ENCODE measurements at regions not wholly inside any gene's neighbourhood (a gene's known extent, or its start where the extent isn't known, plus 50 kb on each side); places are given as distances from the start of the nearest gene placed in this dataset.

GRCh38 chr12:78316136-78316535 lies 485.4 kb downstream of the NAV3 start:
- ATAC-seq (ENCODE audit: low read depth in 2 of 2) (no peak), DNase-seq (no peak)
- no peaks in the 10 kb centered on the region for H3K36me3 Mint-ChIP-seq
- no peak overlapping the region for H3K4me3 Mint-ChIP-seq
- H3K4me1 Mint-ChIP-seq, result no peaks in the 10 kb centered on the region
- H3K9me3 Mint-ChIP-seq, result peaks cover 0 to 8% (median 3%) of the 10 kb centered on the region in 7 donors
- H3K27me3 Mint-ChIP-seq, result no peaks in the 10 kb centered on the region
- H3K27ac Mint-ChIP-seq, result no peak overlapping the region

GRCh38 chr12:78316631-78317468 lies 486.2 kb downstream of the NAV3 start:
- Mint-ChIP-seq H3K4me1 (no peaks in the 10 kb centered on the region), H3K4me3 (no peak overlapping the region), H3K36me3 (no peaks in the 10 kb centered on the region), H3K27me3 (no peaks in the 10 kb centered on the region), H3K27ac (no peak overlapping the region), H3K9me3 (peaks cover 0 to 8% (median 3%) of the 10 kb centered on the region in 7 donors)
- ATAC-seq (ENCODE audit: low read depth in 2 of 2) (no peak), DNase-seq (no peak)

- ATAC-seq (ENCODE audit: low read depth in 2 of 2), result no peak
- no peak overlapping the region for H3K4me3 Mint-ChIP-seq
- no peaks in the 10 kb centered on the region for H3K4me1 Mint-ChIP-seq
These were observed 491.0 kb downstream of the NAV3 start for GRCh38 chr12:78321696-78322095.

GRCh38 chr12:78323226-78323625 lies 492.5 kb downstream of the NAV3 start:
- no peak overlapping the region for H3K4me3 Mint-ChIP-seq

More at GRCh38 chr12:78321696-78322095, 491.0 kb downstream of the NAV3 start:
- Mint-ChIP-seq H3K36me3 (no peaks in the 10 kb centered on the region), H3K27me3 (no peaks in the 10 kb centered on the region), H3K27ac (no peak overlapping the region), H3K9me3 (peaks cover 0 to 8% (median 3%) of the 10 kb centered on the region in 7 donors)
- DNase-seq, result no peak

GRCh38 chr12:78324234-78324633 lies 493.5 kb downstream of the NAV3 start:
- Mint-ChIP-seq H3K4me3 (no peak overlapping the region), H3K4me1 (no peaks in the 10 kb centered on the region), H3K27ac (no peak overlapping the region), H3K9me3 (peaks cover 0 to 8% (median 3%) of the 10 kb centered on the region in 7 donors), H3K27me3 (no peaks in the 10 kb centered on the region), H3K36me3 (no peaks in the 10 kb centered on the region)
- DNase-seq (no peak), ATAC-seq (ENCODE audit: low read depth in 2 of 2) (no peak)

More at GRCh38 chr12:78323226-78323625, 492.5 kb downstream of the NAV3 start:
- Mint-ChIP-seq H3K27ac (no peak overlapping the region), H3K36me3 (no peaks in the 10 kb centered on the region), H3K4me1 (no peaks in the 10 kb centered on the region), H3K9me3 (peaks cover 0 to 8% (median 3%) of the 10 kb centered on the region in 7 donors), H3K27me3 (no peaks in the 10 kb centered on the region)
- ATAC-seq (ENCODE audit: low read depth in 2 of 2) (no peak), DNase-seq (no peak)

GRCh38 chr12:78328524-78328923 lies 497.8 kb downstream of the NAV3 start:
- Mint-ChIP-seq H3K27ac (no peak overlapping the region), H3K9me3 (peaks cover 0 to 2% (median 0%) of the 10 kb centered on the region in 7 donors), H3K4me1 (no peaks in the 10 kb centered on the region), H3K4me3 (no peak overlapping the region), H3K27me3 (no peaks in the 10 kb centered on the region), H3K36me3 (no peaks in the 10 kb centered on the region)
- DNase-seq (no peak), ATAC-seq (ENCODE audit: low read depth in 2 of 2) (no peak)

- peaks cover 0 to 2% (median 0%) of the 10 kb centered on the region in 7 donors for H3K9me3 Mint-ChIP-seq
- H3K4me1 Mint-ChIP-seq, result no peaks in the 10 kb centered on the region
- H3K36me3 Mint-ChIP-seq, result no peaks in the 10 kb centered on the region
- H3K27me3 Mint-ChIP-seq, result no peaks in the 10 kb centered on the region
- H3K27ac Mint-ChIP-seq, result no peak overlapping the region
- no peak overlapping the region for H3K4me3 Mint-ChIP-seq
- ATAC-seq (ENCODE audit: low read depth in 2 of 2) (no peak), DNase-seq (no peak)
These were observed 499.4 kb downstream of the NAV3 start for GRCh38 chr12:78330131-78330530.

GRCh38 chr12:78331181-78331580 lies 500.5 kb downstream of the NAV3 start:
- H3K9me3 Mint-ChIP-seq, result peaks cover 0 to 2% (median 0%) of the 10 kb centered on the region in 7 donors
- ATAC-seq (ENCODE audit: low read depth in 2 of 2) (no peak), DNase-seq (no peak)
- no peaks in the 10 kb centered on the region for H3K36me3 Mint-ChIP-seq
- no peak overlapping the region for H3K4me3 Mint-ChIP-seq
- H3K27ac Mint-ChIP-seq, result no peak overlapping the region
- no peaks in the 10 kb centered on the region for H3K27me3 Mint-ChIP-seq
- H3K4me1 Mint-ChIP-seq, result no peaks in the 10 kb centered on the region

GRCh38 chr12:78331753-78332152 lies 501.1 kb downstream of the NAV3 start:
- no peaks in the 10 kb centered on the region for H3K27me3 Mint-ChIP-seq
- H3K36me3 Mint-ChIP-seq, result no peaks in the 10 kb centered on the region
- peak overlapping the region in 1 of 8 donors; percentile 18 for H3K4me3 Mint-ChIP-seq
- H3K4me1 Mint-ChIP-seq, result no peaks in the 10 kb centered on the region
- DNase-seq (no peak), ATAC-seq (ENCODE audit: low read depth in 2 of 2) (no peak)
- peaks cover 0 to 2% (median 0%) of the 10 kb centered on the region in 7 donors for H3K9me3 Mint-ChIP-seq
- H3K27ac Mint-ChIP-seq, result peak overlapping the region in 1 of 6 donors; percentile 9

- Mint-ChIP-seq H3K36me3 (no peaks in the 10 kb centered on the region), H3K27ac (no peak overlapping the region), H3K27me3 (no peaks in the 10 kb centered on the region), H3K4me1 (no peaks in the 10 kb centered on the region), H3K4me3 (no peak overlapping the region), H3K9me3 (peaks cover 0 to 6% (median 2%) of the 10 kb centered on the region in 7 donors)
- ATAC-seq (ENCODE audit: low read depth in 2 of 2) (no peak), DNase-seq (no peak)
These were observed 507.5 kb downstream of the NAV3 start for GRCh38 chr12:78338054-78338785.

- Mint-ChIP-seq H3K27ac (no peak overlapping the region), H3K36me3 (no peaks in the 10 kb centered on the region), H3K4me3 (no peak overlapping the region), H3K27me3 (no peaks in the 10 kb centered on the region), H3K9me3 (peaks cover 0 to 6% (median 4%) of the 10 kb centered on the region in 7 donors), H3K4me1 (no peaks in the 10 kb centered on the region)
- DNase-seq (no peak), ATAC-seq (ENCODE audit: low read depth in 2 of 2) (no peak)
These were observed 509.7 kb downstream of the NAV3 start for GRCh38 chr12:78340406-78340805.

- H3K36me3 Mint-ChIP-seq, result peaks cover 0 to 6% of the 10 kb centered on the region in 2 donors
- H3K27me3 Mint-ChIP-seq, result no peaks in the 10 kb centered on the region
- peaks cover 6 to 34% (median 11%) of the 10 kb centered on the region in 7 donors for H3K9me3 Mint-ChIP-seq
These were observed 513.0 kb downstream of the NAV3 start for GRCh38 chr12:78343657-78344056.

GRCh38 chr12:78359520-78359919 lies 505.1 kb upstream of the SYT1 start:
- DNase-seq (no peak), ATAC-seq (ENCODE audit: low read depth in 2 of 2) (no peak)
- Mint-ChIP-seq H3K4me3 (no peak overlapping the region), H3K9me3 (peaks cover 0 to 2% (median 0%) of the 10 kb centered on the region in 7 donors), H3K36me3 (no peaks in the 10 kb centered on the region), H3K27me3 (no peaks in the 10 kb centered on the region), H3K27ac (no peak overlapping the region), H3K4me1 (no peaks in the 10 kb centered on the region)

More at GRCh38 chr12:78343657-78344056, 513.0 kb downstream of the NAV3 start:
- no peak for DNase-seq
- no peak for ATAC-seq (ENCODE audit: low read depth in 2 of 2)
- H3K4me1 Mint-ChIP-seq, result no peaks in the 10 kb centered on the region
- no peak overlapping the region for H3K4me3 Mint-ChIP-seq
- H3K27ac Mint-ChIP-seq, result no peak overlapping the region

GRCh38 chr12:78361683-78362082 lies 502.9 kb upstream of the SYT1 start:
- Mint-ChIP-seq H3K27me3 (no peaks in the 10 kb centered on the region), H3K4me3 (no peak overlapping the region), H3K36me3 (no peaks in the 10 kb centered on the region), H3K4me1 (no peaks in the 10 kb centered on the region), H3K9me3 (peaks cover 0 to 6% (median 0%) of the 10 kb centered on the region in 7 donors), H3K27ac (no peak overlapping the region)
- ATAC-seq (ENCODE audit: low read depth in 2 of 2) (no peak), DNase-seq (no peak)

All from naive B cell (primary cell).